ENCODE measurements at regions not wholly inside any gene's neighbourhood (a gene's known extent, or its start where the extent isn't known, plus 50 kb on each side); places are given as distances from the start of the nearest gene placed in this dataset.

DNA sequence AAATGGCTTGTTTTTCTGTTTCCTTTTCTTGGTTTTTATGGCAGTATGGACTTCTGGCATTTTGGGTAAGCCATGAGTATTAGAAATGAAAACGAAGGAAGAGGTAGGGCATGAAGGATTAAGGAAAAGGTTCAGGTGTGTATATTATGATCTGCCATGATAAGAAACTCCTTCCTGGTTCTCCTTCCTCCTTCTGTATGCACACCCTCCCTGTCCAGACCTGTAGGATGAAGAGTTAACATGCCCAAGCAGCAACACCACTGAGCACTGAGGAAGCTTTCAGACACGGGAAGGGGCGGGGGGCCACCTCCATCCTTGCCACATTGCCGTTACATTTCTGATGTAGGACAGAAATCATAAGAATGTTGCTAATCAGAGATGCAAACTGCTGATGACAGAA lies 361.0 kb upstream of the ZMIZ1 start:
- H3K9me2 ChIP-seq (replicated peaks; ENCODE audit: low read length) = no peaks in the 10 kb centered on the region
- H3K27me3 ChIP-seq (ENCODE audit: low read length) = 0 out of 2 replicates have a peak, but pooled peaks cover 4% of the 10 kb centered on the region
- no peak overlapping the region for H3K9ac ChIP-seq (ENCODE audit: low read length)
- H3K4me1 ChIP-seq (ENCODE audit: insufficient read depth, low read length) = peaks cover 13% of the 10 kb centered on the region
- no TSS peak for BruUV-seq (replicated peaks)
- intact Hi-C loops (cut with micrococcal nuclease) = no loop called here
- no peaks in the 10 kb centered on the region for H3F3A ChIP-seq (ENCODE audit: low read length, unreplicated experiment)
- H3K4me3 ChIP-seq (ENCODE audit: low read length) = no peak overlapping the region
- no peak overlapping the region for H3K4me2 ChIP-seq (ENCODE audit: low read length)
- no peaks in the 10 kb centered on the region for H3K79me2 ChIP-seq (ENCODE audit: low read length)
- TF ChIP-seq EZH2 (IDR thresholded peaks at IDR 0.05; ENCODE audit: low read length, unreplicated experiment) (no peak), EZH2phosphoT487 (IDR thresholded peaks at IDR 0.05; ENCODE audit: borderline replicate concordance, low read length) (no peak)
- TF ChIP-seq, protein P1, sequence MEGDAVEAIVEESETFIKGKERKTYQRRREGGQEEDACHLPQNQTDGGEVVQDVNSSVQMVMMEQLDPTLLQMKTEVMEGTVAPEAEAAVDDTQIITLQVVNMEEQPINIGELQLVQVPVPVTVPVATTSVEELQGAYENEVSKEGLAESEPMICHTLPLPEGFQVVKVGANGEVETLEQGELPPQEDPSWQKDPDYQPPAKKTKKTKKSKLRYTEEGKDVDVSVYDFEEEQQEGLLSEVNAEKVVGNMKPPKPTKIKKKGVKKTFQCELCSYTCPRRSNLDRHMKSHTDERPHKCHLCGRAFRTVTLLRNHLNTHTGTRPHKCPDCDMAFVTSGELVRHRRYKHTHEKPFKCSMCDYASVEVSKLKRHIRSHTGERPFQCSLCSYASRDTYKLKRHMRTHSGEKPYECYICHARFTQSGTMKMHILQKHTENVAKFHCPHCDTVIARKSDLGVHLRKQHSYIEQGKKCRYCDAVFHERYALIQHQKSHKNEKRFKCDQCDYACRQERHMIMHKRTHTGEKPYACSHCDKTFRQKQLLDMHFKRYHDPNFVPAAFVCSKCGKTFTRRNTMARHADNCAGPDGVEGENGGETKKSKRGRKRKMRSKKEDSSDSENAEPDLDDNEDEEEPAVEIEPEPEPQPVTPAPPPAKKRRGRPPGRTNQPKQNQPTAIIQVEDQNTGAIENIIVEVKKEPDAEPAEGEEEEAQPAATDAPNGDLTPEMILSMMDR (conservative IDR thresholded peaks at IDR 0.05; ENCODE audit: low read depth, low read length) = no peak
- no peak overlapping the region for H2AFZ ChIP-seq (ENCODE audit: low read length)
- H3K27ac ChIP-seq (ENCODE audit: low read length) = no peak overlapping the region
- no peaks in the 10 kb centered on the region for H4K20me1 ChIP-seq (ENCODE audit: low read length)
- H3K36me3 ChIP-seq (ENCODE audit: low read depth, low read length) = no peaks in the 10 kb centered on the region
- no peak for ATAC-seq
- no peak for DNase-seq
- H3K9me3 ChIP-seq (ENCODE audit: low read length) = no peaks in the 10 kb centered on the region
- ChIA-PET CTCF (no interaction called here), POLR2A (ENCODE audit: unreplicated experiment) (no interaction called here)

DNA sequence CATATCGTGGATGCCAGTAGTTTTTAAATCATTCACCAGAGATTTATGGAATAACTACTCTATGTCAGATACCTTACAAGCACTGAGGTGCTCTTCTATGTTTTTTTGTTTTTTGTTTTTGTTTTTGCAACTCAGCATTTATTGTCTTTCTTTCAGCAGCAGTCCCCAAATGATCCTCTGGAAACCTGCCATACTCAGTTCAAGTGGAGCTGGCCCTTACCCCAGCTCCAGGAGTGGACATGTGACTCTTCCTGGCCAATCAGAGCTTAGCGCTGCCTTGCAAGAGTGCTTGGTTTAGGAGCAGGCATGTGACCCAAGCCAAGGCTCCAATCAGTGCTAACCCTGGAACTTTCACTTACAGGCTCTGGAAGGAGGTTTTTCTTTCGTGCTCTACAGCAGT lies 356.6 kb upstream of the ZMIZ1 start:
- CTCF ChIA-PET = no interaction called here

GRCh38 chr10:78713659-78714058 lies 355.1 kb upstream of the ZMIZ1 start:
- Histone ChIP-seq H3K9me3 (ENCODE audit: low read length) (no peaks in the 10 kb centered on the region), H2AFZ (ENCODE audit: low read length) (no peak overlapping the region), H4K20me1 (ENCODE audit: low read length) (no peaks in the 10 kb centered on the region), H3K4me2 (ENCODE audit: low read length) (no peak overlapping the region), H3K4me1 (ENCODE audit: insufficient read depth, low read length) (peaks cover 6% of the 10 kb centered on the region; the same call in 1 of the 2 replicates), H3K4me3 (ENCODE audit: low read length) (no peak overlapping the region), H3F3A (ENCODE audit: low read length, unreplicated experiment) (no peaks in the 10 kb centered on the region), H3K9me2 (replicated peaks; ENCODE audit: low read length) (no peaks in the 10 kb centered on the region), H3K36me3 (ENCODE audit: low read depth, low read length) (no peaks in the 10 kb centered on the region), H3K79me2 (ENCODE audit: low read length) (no peaks in the 10 kb centered on the region), H3K27me3 (ENCODE audit: low read length) (peaks cover 14% of the 10 kb centered on the region; the same call in 1 of the 2 replicates), H3K27ac (ENCODE audit: low read length) (no peak overlapping the region), H3K9ac (ENCODE audit: low read length) (no peak overlapping the region)
- BruUV-seq (replicated peaks) = no TSS peak
- POLR2A ChIA-PET (ENCODE audit: unreplicated experiment) = no interaction called here
- intact Hi-C loops (cut with micrococcal nuclease) = no loop called here
- CTCF ChIA-PET = no interaction called here
- TF ChIP-seq EZH2 (IDR thresholded peaks at IDR 0.05; ENCODE audit: low read length, unreplicated experiment) (no peak), EZH2phosphoT487 (IDR thresholded peaks at IDR 0.05; ENCODE audit: borderline replicate concordance, low read length) (no peak)
- TF ChIP-seq, protein P1 (conservative IDR thresholded peaks at IDR 0.05; ENCODE audit: low read depth, low read length) = no peak
- ATAC-seq = no peak
- no peak for DNase-seq

More for the DNA sequence above, 356.6 kb upstream of the ZMIZ1 start:
- Histone ChIP-seq H3K4me3 (ENCODE audit: low read length) (no peak overlapping the region), H2AFZ (ENCODE audit: low read length) (no peak overlapping the region), H3F3A (ENCODE audit: low read length, unreplicated experiment) (no peaks in the 10 kb centered on the region), H3K79me2 (ENCODE audit: low read length) (no peaks in the 10 kb centered on the region), H3K9me2 (replicated peaks; ENCODE audit: low read length) (no peaks in the 10 kb centered on the region), H3K4me1 (ENCODE audit: insufficient read depth, low read length) (peaks cover 2% of the 10 kb centered on the region; the same call in 1 of the 2 replicates), H4K20me1 (ENCODE audit: low read length) (no peaks in the 10 kb centered on the region), H3K36me3 (ENCODE audit: low read depth, low read length) (no peaks in the 10 kb centered on the region), H3K9ac (ENCODE audit: low read length) (no peak overlapping the region), H3K9me3 (ENCODE audit: low read length) (no peaks in the 10 kb centered on the region), H3K4me2 (ENCODE audit: low read length) (no peak overlapping the region), H3K27me3 (ENCODE audit: low read length) (peaks cover 14% of the 10 kb centered on the region; the same call in 1 of the 2 replicates), H3K27ac (ENCODE audit: low read length) (no peak overlapping the region)
- intact Hi-C loops (cut with micrococcal nuclease) = no loop called here
- POLR2A ChIA-PET (ENCODE audit: unreplicated experiment) = no interaction called here
- BruUV-seq (replicated peaks) = no TSS peak
- TF ChIP-seq, protein P1 (conservative IDR thresholded peaks at IDR 0.05; ENCODE audit: low read depth, low read length) = no peak
- TF ChIP-seq EZH2phosphoT487 (IDR thresholded peaks at IDR 0.05; ENCODE audit: borderline replicate concordance, low read length) (no peak), EZH2 (IDR thresholded peaks at IDR 0.05; ENCODE audit: low read length, unreplicated experiment) (no peak)
- ATAC-seq (no peak), DNase-seq (no peak)

All from PC-3 (cell line).